ENCODE measurements at regions not wholly inside any gene's neighbourhood (a gene's known extent, or its start where the extent isn't known, plus 50 kb on each side); places are given as distances from the start of the nearest gene placed in this dataset.

- TF ChIP-seq REST (IDR thresholded peaks at IDR 0.05; ENCODE audit: unreplicated experiment) (no peak), STAT1 (IDR thresholded peaks at IDR 0.05; ENCODE audit: unreplicated experiment) (no peak), CREB1 (CRISPR knock-in tag; IDR thresholded peaks at IDR 0.05; ENCODE audit: low read depth) (no peak)
Observed at GRCh38 chr10:57162231-57162630, 801.2 kb upstream of the ZWINT start (continued).

DNA sequence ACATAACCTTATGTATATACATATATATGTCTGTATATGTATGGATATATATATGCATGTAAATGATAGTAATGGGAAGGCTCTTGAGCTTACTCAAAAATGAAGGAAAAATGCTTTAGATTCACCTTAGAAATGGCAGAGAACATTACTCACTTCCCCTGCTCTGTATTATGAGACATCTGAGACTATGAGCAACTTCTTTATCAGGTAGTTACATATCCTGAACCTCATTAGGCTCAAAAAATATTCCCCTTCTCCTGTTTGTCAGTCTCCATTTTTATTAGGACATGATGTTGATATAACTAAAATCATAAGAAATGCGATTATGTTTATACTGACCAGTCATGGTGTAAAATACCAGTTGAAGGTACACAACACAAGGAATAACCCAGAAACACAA lies 800.1 kb upstream of the ZWINT start:
- H3K4me1 Mint-ChIP-seq: peaks cover 8% of the 10 kb centered on the region
- H3F3A ChIP-seq (replicated peaks; ENCODE audit: low read depth): no peaks in the 10 kb centered on the region
- H3K36me3 Mint-ChIP-seq (ENCODE audit: low read depth): peaks cover 6% of the 10 kb centered on the region; the same call in 2 of the 3 replicates
- no peaks in the 10 kb centered on the region for H3K27me3 Mint-ChIP-seq (ENCODE audit: insufficient read depth, low read depth, poor library complexity)
- peaks cover 8% of the 10 kb centered on the region for H3K4me1 ChIP-seq (ENCODE audit: insufficient read depth)
- no peak overlapping the region for H2AFZ ChIP-seq
- TF ChIP-seq EZH2 (IDR thresholded peaks at IDR 0.05; ENCODE audit: low read depth, unreplicated experiment) (no peak), ETS1 (IDR thresholded peaks at IDR 0.05) (no peak), EZH2phosphoT487 (IDR thresholded peaks at IDR 0.05; ENCODE audit: unreplicated experiment) (no peak), NANOG (IDR thresholded peaks at IDR 0.05; ENCODE audit: borderline replicate concordance) (no peak), JUNB (IDR thresholded peaks at IDR 0.05; ENCODE audit: unreplicated experiment) (no peak)
- H3K27me3 ChIP-seq (ENCODE audit: insufficient read depth): no peaks in the 10 kb centered on the region
- peaks cover 4% of the 10 kb centered on the region; the same call in 1 of the 3 replicates for H3K9me3 Mint-ChIP-seq
- no peaks in the 10 kb centered on the region for H4K20me1 ChIP-seq (replicated peaks; ENCODE audit: insufficient read depth)
- H3K9me2 ChIP-seq (ENCODE audit: insufficient read depth): peaks cover 5% of the 10 kb centered on the region; the same call in 1 of the 2 replicates
- no peaks in the 10 kb centered on the region for H3K36me3 ChIP-seq (ENCODE audit: insufficient read depth)
- H3K4me3 Mint-ChIP-seq: no peak overlapping the region
- H3K4me2 ChIP-seq: no peak overlapping the region
- no peak for ATAC-seq
- DNase-seq (ENCODE audit: low spot score): no peak
- H3K4me3 ChIP-seq: no peak overlapping the region
- H3K27ac ChIP-seq (ENCODE audit: low read depth): no peak overlapping the region
- H3K79me2 ChIP-seq (replicated peaks; ENCODE audit: insufficient read depth): no peaks in the 10 kb centered on the region
- no peak overlapping the region for H3K27ac Mint-ChIP-seq

DNA sequence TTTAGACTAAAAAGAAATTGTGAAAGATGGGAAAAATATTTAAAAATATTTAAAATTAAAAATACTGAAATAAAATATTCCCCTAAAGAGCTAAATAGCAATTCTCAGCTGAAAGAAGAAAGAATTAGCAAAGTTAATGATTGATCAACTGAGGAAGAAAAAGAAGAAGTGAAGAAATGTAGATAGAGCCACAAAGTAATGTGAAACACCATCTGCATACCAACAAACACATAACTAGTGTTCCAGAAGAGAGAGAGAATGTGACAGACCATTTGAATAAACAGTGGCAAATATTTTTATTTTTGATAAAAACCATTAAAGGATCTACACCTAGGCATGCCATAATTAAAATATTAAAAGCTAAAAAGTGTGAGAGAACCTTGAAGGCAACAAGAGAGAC lies 784.5 kb upstream of the ZWINT start:
- H3K27me3 ChIP-seq (ENCODE audit: insufficient read depth): peaks cover 97% of the 10 kb centered on the region
- no peak overlapping the region for H3K4me3 ChIP-seq
- H3K27ac Mint-ChIP-seq: no peak overlapping the region
- peaks cover 65% of the 10 kb centered on the region for H3K27me3 Mint-ChIP-seq (ENCODE audit: insufficient read depth, low read depth, poor library complexity)
- no peak overlapping the region for H3K27ac ChIP-seq (ENCODE audit: low read depth)
- H3K36me3 Mint-ChIP-seq (ENCODE audit: low read depth): peaks cover 5% of the 10 kb centered on the region
- TF ChIP-seq STAT1 (IDR thresholded peaks at IDR 0.05; ENCODE audit: unreplicated experiment) (no peak), POLR2AphosphoS5 (IDR thresholded peaks at IDR 0.05; ENCODE audit: low read depth) (no peak), ZNF114 (CRISPR knock-in tag; IDR thresholded peaks at IDR 0.05) (no peak)
- DNase-seq (ENCODE audit: low spot score) (no peak), ATAC-seq (no peak)
- no peaks in the 10 kb centered on the region for H3K9me2 ChIP-seq (ENCODE audit: insufficient read depth)
- no peaks in the 10 kb centered on the region for H3K79me2 ChIP-seq (replicated peaks; ENCODE audit: insufficient read depth)
- peaks cover 9% of the 10 kb centered on the region; the same call in 1 of the 2 replicates for H3K36me3 ChIP-seq (ENCODE audit: insufficient read depth)
- H3F3A ChIP-seq (replicated peaks; ENCODE audit: low read depth): no peaks in the 10 kb centered on the region
- H4K20me1 ChIP-seq (replicated peaks; ENCODE audit: insufficient read depth): peaks cover 64% of the 10 kb centered on the region
- no peak overlapping the region for H3K4me2 ChIP-seq
- no peaks in the 10 kb centered on the region for H3K4me1 ChIP-seq (ENCODE audit: insufficient read depth)
- H3K4me1 Mint-ChIP-seq: no peaks in the 10 kb centered on the region
- no peak overlapping the region for H2AFZ ChIP-seq
- peaks cover 15% of the 10 kb centered on the region for H3K9me3 Mint-ChIP-seq
- H3K4me3 Mint-ChIP-seq: no peak overlapping the region
